HG03442 (cell line): ENCODE measurements at regions not wholly inside any gene's neighbourhood (a gene's known extent, or its start where the extent isn't known, plus 50 kb on each side); places are given as distances from the start of the nearest gene placed in this dataset.

Experiments used
- ATAC-seq: cut with Tn5 transposase; IDR thresholded peaks from one replicate; pipeline ENCODE4 v1.9.1; 2021; ENCODE audit warnings: mild to moderate bottlenecking, moderate library complexity; ENCODE audit not compliant: unreplicated experiment

- peak; percentile 32 for ATAC-seq
Observed at GRCh38 chr2:161090411-161090810, 69.8 kb upstream of the TANK start.

GRCh38 chr2:161095314-161095713, 64.9 kb upstream of the TANK start:
- ATAC-seq = no peak

GRCh38 chr2:161096336-161096735, 63.9 kb upstream of the TANK start:
- no peak for ATAC-seq

GRCh38 chr2:161097157-161097556, 63.1 kb upstream of the TANK start:
- no peak for ATAC-seq

- no peak for ATAC-seq
Observed at GRCh38 chr2:161100211-161100895, 59.9 kb upstream of the TANK start.

GRCh38 chr2:161101406-161101805, 58.8 kb upstream of the TANK start:
- no peak for ATAC-seq

- ATAC-seq = no peak
Observed at GRCh38 chr2:161102770-161103450, 57.3 kb upstream of the TANK start.

- ATAC-seq = no peak
Observed at GRCh38 chr2:161103451-161103831, 56.8 kb upstream of the TANK start.

- ATAC-seq = peak; percentile 96
Observed at GRCh38 chr2:161104054-161104553, 56.1 kb upstream of the TANK start.

GRCh38 chr2:161107265-161107664, 53.0 kb upstream of the TANK start:
- no peak for ATAC-seq
